ENCODE measurements at regions not wholly inside any gene's neighbourhood (a gene's known extent, or its start where the extent isn't known, plus 50 kb on each side); places are given as distances from the start of the nearest gene placed in this dataset.

DNA sequence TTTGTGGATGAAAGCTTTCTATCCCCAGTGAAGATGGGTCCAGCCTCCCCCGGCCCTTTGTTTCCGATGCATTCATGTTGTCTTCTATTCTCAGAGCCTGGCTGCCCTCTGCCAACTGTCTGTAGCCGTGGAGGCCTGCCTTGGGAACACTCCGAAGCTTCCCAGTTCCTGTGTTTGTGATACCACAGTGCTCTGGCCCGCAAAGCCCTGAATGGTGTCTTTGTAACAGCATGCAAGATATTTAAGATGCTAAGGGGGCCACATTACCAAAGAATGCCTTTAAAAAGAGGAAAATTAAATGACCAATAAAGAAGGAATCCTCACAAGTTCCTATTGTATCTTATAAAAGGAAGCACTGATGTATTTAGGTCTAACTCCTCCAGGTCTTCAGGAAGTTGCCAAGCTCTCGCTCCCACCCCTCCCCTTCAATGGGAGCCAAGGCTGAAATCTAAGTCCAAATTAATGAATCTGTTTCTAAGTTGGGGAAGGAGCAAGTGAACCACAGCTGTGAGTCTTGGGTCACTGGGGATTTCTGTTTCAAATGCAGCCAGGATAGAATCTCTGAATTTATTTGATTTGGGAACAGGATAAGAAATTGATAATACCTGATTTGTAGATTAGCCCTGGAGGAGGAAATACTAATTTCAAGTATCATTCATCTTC lies 596.1 kb downstream of the QKI start:
- DNase-seq = no peak

DNA sequence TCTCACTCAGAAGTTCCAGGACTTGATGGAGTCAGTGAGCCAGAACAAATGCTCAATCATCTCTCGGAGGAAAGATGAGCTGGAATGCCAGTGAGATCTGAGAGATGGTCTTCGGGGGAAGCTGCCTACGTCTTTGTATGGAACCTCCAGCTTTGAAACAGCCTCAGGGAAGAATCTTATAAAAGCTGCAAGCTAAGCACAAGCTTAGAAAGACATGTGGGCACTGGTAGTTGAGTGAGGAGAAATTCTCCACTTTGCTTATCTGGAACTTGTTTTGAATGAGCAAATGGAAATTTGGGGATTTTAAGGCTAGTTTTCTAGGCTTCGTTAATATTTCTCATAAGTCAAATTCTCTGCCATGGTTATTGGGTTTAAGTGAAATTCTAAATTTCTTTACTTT lies 594.4 kb downstream of the QKI start:
- DNase-seq = no peak

DNA sequence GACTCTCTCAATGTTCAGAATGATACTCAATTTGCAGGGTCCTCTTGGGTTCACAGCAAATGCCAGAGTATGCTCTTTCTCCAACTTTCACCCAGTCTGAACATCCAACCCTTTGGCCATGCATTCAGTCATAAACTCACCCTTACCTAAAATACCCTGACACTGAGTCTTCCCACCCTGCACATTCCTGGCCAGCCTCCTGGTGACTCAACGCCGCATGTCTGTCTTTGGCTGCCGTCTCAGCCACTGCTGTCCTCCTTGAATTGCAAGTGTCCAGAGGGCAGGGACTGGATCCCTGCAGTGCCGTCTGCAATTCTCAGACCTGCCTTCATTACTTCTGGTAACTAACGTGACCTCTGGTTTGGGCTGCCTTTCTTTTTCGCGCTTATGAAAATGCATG lies 593.4 kb downstream of the QKI start:
- DNase-seq = no peak

DNA sequence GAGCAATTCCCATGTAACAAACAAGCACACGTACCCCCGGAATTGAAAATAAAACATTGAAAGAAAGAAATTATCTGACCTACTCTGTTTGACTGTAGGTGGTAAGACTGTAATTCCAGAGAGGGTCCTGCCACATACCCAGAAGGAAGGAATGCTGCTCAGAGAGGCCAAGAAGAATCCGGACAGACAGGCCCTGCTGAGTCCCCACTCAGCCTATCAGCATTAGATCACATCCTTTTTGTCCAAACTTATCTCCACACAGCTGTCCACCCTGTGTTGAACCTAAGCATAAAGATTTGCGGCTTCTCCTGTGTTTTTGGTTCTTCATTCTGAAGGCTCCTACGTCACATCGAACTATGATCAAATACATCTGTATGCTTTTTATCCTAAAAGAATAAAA lies 591.9 kb downstream of the QKI start:
- DNase-seq = no peak

DNA sequence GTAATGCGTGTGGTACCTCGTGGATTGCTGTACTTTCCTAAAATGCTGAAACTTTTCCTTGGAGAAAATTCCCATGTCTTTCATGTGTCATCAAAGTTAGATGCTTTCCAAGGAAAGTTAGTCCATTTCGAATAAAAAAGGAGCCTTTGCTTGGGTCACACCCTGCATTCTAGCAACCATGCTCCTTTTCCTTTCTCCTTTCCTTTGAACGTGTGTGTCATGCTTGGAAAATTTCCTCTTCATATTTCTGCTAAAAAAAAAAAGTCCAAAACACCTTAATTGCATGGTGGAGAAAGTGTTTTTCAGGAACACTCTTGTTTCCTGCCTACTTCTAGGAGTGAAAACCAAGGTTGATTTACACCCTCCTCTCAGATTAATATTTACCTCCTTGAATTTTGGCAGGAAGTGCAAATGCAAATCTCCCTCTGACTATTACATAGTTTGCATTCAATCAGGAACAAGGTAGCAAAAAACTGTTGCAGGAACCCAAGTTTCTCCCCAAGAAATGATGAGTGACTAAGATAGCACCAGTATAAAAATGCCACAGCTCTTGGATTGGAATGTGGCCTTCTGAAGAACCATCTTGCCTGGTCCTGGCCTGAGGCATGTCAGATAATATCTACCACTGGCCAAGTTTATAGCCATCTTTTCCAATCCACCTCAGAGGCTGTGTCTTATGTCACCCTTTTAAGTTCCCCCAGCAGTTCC lies 590.6 kb downstream of the QKI start:
- no peak for DNase-seq

DNA sequence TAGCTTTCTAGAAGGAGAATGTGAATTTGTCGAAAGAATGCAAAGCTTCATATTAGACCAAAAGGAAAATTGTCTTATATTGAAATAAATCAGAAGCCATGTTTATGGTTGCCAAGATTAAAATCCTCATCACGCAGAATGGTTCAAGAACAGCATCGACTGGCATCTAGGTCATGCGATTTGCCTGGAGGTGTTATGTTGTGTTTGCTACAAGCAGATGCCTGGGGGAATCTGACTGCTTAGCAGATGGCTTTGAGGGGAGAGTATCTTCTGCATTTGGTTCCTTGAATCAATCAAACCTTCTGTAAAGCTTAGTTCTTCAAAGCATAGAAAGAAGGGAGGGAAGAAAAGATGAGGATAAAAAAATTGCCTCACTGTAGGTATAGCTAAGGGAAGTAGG lies 585.8 kb downstream of the QKI start:
- no peak for DNase-seq

DNA sequence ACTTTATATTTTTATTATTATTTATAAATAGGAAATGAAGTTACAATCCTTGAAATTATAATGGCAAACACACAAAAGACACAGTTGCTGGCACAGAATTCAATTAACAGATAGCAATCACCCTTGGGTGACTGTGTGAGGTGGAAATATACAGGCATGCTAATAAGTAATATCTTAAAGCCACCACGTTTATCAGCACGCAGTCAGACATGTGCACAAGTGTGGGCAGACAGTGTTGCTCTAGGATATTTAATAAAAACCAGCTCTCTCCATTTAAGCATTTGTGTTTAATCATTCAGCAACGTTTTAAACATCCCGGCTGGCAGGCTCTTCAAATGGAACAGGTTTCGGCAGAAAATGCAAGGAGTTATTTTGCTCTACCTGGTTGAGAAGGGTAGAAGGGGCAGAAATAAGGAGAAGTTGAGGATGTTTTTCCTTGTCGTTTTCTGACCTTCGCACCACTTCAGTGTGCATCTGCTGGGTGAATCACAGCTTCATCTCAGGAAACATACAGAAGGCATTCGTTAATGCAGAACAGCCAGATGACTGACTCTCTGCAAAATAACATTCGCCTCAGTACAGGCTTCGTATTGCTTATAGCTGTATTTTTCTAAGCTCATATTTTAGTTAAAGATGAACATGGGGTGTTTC lies 585.1 kb downstream of the QKI start:
- no peak for DNase-seq

DNA sequence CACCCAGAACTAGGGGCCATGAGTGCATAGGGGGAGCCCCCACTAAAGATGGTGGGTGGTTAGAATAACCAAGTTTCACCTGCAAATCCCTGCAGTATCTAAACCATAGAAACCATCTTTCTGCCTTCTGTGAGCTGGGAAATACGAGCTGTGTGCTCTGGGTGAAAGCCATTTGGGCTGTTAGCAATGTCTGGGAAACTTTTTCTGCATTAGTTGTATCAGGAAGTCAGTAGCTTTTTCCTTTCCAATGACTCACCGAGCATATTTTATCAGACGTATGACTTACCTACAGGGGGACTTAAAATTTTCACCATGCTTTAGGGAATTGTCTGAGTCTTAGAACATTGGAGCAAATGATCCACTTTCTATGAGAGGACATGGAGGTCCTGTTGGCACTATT lies 584.0 kb downstream of the QKI start:
- no peak for DNase-seq

DNA sequence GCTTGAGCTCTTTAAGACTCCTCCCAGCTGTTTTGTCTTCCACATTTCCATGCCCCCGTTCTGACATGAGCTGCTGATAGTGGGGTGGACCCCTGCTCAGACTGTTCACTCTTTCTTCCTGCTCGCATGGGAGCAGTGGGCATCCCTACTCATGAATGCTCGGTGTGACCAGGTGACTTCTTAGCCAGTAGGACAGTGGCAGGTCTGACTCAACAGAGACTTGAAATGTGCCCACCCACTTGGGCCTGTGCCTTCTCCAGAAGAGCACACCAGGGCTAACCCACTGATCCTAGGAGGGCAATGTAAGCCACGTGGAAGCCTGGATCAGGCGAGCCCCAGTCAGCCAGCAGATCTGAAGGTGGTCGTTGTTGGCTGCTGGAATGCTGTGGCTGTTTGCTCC lies 582.0 kb downstream of the QKI start:
- DNase-seq = no peak

DNA sequence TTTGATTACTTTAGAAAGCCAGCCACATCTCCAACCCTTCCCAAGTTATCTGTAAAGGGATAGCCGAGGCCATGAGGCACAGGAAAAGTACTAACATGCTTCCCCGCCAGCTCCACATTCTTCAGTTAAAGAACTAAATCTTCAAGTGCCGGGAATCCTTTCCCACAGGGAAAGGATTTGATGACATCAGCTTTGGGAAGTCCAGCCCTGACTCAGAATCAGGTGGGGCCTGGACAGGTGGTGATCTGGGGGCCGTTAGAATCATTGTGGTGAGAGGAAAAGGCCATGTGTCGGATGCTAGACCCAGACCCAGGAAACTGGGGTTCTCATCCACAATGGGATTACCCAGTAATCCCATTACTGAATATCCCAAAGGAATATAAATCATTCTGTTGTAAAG lies 580.0 kb downstream of the QKI start:
- no peak for DNase-seq

DNA sequence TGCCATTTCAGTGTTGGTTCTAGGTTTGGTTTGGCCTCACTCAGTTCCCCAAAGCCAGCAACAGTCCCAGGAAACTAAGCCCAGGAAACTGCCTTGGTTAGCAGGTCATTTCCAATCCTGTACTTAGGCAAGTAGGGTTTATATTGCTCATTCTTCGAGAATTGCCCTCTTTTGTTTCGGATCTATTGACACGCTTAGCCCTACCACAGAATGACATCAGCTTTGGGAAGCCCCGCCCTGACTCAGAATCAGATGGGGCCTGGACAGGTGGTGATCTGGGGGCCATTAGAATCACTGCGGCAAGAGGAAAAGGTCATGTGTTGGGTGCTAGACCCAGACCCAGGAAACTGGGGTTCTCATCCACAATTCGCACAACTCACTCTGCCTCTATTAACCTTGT lies 578.2 kb downstream of the QKI start:
- DNase-seq = no peak

DNA sequence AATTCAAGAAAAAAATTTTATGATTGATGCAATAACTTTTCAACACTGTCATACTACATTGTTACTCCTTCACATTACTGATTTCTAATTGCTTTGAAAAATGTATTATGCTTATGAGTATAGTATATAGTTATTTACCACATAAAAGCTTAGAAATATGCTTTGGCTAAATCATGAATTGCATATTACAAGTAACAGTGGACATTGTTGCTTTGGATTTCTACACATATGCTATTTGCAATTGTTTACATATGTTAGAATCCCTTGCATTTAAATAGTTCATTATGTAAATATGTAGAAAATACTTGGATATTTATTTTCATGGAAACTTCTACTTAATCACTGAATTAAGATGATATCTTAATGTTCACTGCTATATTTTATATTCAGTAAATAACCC lies 577.5 kb downstream of the QKI start:
- no peak for DNase-seq

DNA sequence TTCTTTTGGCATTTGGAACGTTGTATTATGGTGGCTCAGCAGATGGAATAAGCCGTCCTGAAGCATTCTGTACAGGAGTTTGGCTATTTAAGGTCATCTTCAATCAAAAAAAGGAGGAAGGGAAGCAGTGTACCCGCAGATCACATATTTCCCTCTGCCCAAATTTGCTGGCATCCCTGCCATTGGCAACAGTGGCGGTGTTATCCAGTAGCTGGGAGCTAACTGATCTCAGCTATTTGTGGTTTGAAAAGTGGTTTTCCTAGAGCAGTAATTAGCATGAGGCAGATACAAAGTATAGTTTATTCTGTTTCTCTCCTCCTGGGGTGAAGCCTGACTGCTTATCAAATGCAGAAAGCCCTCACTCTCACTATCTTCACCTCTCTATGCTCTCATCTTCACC lies 576.8 kb downstream of the QKI start:
- no peak for DNase-seq

DNA sequence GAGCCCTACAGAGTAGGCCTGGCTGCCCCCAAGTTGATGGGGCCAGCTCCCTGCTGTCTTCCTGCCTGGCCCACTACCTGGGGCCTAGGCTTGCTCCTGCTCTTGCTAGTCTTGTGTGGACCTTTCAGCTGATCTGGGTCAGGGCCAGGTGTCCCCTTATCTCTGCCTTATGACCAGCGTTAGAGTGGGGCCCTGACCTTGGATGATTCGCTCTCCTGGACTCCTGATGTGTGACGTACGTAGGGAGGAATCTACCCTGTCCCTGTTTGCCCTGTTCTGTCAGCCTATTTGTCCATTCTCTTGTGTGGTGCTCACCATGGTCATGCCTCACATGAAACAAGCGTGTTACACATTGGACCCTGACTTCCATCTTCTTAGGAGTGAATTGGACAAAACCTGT lies 571.8 kb downstream of the QKI start:
- no peak for DNase-seq

DNA sequence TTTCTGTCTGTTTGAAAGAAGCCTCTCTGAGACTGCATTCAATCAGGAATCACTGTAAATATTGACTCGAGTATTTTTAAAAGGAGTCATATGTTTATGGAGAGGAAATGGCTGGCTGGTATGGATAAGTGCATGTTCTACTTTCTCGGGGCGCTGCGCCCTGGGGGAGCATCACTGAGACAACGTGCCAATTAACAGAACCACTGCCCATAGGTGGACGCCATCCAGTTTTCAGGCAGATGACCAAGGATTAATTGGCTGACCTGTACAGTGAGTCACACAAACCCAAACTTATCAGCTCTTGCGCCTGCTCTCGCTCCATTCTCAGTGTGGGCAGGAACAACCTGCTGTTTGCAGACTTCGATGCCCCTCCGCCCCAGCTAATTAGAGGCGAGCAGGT lies 571.2 kb downstream of the QKI start:
- DNase-seq = no peak

DNA sequence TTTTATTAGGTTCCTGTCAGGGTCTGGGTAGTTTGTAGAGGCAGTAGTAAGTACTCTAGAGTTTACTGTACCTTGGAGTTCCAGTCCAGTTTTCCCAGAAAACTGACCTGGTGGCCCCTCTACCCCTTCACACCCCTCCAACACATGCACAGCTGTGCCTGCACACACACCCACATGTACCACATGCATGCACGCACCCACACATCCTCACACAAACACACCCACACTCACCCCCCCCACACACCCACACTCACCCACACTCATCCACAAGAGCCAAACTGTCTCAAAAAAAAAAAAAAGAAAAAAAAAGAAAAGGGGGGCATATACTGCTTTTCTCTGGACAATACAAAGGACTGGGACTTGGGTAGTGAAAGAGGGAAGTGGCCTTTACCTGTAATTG lies 570.5 kb downstream of the QKI start:
- DNase-seq = no peak

DNA sequence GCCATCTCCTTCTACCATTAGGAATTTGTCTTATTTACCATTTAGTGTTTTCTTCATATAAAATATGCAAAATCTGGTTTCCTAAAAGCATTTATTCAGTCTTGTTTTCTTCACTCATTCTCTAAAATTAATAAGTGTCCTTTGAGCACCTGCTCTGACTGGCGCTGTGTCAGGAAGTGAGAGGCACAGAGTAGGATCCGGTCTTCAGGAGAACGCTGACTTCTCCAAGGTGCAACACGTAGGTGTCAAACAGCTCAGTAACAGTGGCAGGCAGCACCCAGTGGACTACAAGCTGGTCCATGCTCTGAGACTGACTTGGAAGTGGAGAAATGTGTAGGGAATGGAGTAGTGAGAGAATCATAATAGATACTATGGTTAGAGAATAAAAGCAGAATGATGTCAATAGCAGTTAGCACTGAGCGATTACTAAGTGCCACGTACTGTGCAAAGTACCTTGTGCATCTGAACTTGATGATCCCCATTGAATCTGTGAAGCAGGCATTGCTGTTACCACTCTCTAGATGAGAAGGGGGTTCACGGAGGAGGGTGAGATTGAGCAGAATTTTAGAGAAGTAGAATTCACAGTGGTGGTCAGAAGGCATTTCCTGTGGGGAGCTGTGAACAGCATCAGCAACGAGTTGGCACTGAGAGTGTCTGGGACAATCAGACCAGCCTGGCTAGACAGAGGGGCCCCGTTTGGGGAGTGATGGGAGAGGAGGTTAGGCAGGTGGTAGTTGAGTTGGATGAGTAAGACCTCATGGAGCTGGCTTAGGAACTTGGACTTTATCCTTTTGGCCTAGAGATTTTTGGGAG lies 569.8 kb downstream of the QKI start:
- no peak for DNase-seq

DNA sequence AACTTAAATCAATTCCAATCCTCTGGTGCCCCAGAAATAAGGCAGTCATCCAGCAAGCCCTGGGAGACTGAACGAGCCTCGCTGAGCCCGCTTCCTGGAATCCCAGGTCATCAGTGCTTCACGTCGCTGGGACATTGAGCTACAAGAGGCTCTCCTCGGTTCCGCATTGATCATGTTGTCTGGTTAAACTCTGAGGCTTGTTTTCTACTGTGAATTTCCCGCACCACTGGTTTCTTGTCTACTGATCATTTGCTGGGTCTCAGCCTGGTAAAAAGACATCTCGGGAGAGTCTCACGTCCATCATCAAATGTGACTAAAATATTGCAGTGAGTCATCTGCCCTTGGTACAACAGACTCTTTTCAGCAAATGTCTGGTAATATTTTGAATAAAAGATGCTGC lies 569.2 kb downstream of the QKI start:
- DNase-seq = no peak

DNA sequence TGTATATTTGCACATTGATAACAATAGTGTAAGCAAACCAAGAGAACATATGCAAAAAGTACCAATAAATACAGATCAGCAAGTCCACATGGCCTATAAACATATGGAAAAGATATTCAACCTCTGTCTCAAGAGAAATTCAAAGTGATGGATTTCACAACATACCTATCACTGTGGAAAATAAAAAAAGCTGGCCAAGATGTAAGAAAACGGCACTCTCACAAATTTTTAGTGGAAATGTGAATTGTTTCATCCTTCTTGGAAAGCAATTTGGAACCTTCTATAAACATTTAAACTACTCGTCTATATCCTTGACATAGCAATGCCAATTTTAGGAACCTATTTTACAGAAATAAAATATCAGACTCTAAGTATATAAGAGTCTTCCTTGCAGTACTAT lies 559.8 kb downstream of the QKI start:
- no peak for DNase-seq

DNA sequence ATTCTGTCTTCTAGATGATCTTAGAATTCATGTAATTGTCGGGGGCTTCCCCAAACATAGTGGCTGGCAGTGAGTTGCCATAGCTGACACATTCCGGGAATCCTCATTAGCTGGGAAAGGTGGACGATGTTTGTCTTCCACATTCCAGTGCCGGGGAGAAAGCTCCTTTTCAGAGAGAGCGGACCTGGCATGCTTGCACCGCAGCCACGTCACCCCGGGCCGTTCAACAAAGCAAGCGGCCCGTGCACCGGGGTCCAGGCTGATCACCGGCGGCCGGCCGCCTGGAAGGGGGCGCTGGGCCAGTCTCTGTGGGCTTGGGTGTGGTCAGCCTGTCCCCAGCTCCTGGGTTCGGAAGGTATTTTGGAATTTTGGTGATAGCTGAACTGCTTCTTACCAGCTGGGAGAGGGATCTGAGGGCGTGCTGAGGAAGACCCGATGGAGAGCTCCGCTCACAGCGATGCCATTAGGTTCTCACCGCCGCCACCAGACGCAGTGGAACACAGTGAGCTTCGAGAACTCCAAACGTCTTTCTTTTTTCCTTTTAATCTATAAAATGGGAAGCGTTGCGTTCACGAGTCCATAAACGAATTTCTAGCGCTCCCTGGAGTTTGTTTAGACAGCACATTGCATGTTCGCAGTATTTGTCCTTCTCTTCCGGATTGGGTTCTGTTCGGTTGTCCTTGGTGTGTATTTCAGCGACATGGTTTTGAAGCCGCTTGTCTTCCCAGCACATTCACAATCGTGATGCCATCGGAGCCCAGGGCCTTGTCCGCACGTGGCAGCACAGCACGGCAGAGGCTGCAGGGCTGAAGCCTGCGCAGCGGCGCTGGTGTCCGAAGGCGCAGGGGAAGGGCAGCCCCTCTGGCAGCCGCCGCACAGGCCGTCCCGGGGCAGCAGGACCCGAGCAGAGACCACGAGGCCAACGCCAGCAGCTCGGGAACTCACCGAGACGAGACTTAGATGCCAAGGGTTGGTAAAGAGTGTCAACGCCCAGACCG lies 557.6 kb downstream of the QKI start:
- DNase-seq = no peak

DNA sequence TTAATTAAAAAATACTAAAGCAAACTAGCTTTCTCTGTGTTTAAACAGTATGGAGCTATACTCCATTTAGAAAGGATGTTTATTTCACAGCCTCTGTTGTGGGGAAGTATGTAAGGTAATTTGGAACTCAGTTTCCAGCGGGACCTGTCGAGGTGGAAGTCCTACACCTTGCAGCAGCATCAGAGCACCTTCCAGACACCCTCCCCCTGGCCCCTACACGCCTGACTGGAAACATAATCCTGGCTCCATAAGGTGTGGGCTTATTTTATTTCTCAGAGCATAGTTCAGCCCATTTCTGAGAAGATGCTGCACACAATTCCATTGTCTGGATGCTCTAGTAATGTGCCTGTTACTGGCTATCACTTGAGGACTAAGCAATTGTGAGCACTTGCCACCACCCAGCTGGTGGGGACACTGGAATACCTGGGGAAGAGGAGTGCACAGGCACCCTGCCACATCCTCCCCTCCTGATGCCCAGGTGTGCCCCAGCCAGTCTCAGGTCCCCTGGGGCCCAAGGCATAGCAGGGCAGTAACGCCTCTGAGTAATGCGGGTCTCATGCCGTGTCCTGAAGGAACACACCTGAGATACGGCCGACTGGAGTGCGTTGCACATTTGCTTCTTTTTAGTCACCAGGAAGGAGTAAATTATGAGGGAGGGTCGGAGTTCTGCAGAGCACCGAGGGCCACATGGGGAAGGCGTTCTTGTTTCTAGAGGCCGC lies 556.5 kb downstream of the QKI start:
- no peak for DNase-seq
